ENCODE measurements at regions not wholly inside any gene's neighbourhood (a gene's known extent, or its start where the extent isn't known, plus 50 kb on each side); places are given as distances from the start of the nearest gene placed in this dataset.

DNA sequence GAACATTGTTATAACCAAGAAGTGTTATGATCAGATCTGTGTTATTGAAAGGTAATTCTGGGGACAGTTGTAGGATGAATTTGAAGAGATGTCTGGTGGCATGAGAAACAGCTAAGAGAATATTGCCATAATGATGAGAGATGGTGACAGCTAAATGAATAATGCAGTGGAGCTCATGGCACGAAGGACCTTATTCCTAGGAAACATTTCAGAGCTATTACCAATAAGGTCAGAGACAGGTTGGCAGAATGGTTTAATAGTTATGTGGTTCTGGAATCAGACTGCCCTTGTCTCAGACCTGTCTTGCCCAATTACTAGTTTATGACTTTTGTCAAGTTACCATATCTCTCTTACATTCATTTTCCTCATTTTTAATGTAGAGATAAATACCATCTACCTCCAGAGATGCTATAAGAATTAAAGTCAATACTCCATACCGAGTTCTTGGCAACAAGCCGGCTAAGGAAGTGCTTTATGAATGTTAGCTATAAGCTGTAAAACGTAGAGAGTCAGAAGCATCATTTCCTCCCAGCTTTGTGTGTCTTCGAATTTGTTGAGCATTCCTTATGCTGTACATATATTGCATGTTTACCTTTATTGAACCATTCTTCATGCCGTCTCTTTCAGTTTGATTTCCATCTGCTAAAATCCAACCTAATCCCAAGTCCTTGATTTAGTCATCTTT lies 73.6 kb upstream of the COL5A2 start:
- TF ChIP-seq, protein P1, sequence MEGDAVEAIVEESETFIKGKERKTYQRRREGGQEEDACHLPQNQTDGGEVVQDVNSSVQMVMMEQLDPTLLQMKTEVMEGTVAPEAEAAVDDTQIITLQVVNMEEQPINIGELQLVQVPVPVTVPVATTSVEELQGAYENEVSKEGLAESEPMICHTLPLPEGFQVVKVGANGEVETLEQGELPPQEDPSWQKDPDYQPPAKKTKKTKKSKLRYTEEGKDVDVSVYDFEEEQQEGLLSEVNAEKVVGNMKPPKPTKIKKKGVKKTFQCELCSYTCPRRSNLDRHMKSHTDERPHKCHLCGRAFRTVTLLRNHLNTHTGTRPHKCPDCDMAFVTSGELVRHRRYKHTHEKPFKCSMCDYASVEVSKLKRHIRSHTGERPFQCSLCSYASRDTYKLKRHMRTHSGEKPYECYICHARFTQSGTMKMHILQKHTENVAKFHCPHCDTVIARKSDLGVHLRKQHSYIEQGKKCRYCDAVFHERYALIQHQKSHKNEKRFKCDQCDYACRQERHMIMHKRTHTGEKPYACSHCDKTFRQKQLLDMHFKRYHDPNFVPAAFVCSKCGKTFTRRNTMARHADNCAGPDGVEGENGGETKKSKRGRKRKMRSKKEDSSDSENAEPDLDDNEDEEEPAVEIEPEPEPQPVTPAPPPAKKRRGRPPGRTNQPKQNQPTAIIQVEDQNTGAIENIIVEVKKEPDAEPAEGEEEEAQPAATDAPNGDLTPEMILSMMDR (IDR thresholded peaks at IDR 0.05; ENCODE audit: low read depth, low read length, missing input control): no peak
- TF ChIP-seq FOXA1 (IDR thresholded peaks at IDR 0.05) (no peak), TAF1 (conservative IDR thresholded peaks at IDR 0.05) (no peak), SP1 (IDR thresholded peaks at IDR 0.05) (no peak), GABPA (IDR thresholded peaks at IDR 0.05 in 1 of 2, conservative IDR thresholded peaks at IDR 0.05 in 1 of 2) (no peak)
- TF ChIP-seq, protein P2, sequence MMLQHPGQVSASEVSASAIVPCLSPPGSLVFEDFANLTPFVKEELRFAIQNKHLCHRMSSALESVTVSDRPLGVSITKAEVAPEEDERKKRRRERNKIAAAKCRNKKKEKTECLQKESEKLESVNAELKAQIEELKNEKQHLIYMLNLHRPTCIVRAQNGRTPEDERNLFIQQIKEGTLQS (IDR thresholded peaks at IDR 0.05): no peak
- TF ChIP-seq, protein P3, sequence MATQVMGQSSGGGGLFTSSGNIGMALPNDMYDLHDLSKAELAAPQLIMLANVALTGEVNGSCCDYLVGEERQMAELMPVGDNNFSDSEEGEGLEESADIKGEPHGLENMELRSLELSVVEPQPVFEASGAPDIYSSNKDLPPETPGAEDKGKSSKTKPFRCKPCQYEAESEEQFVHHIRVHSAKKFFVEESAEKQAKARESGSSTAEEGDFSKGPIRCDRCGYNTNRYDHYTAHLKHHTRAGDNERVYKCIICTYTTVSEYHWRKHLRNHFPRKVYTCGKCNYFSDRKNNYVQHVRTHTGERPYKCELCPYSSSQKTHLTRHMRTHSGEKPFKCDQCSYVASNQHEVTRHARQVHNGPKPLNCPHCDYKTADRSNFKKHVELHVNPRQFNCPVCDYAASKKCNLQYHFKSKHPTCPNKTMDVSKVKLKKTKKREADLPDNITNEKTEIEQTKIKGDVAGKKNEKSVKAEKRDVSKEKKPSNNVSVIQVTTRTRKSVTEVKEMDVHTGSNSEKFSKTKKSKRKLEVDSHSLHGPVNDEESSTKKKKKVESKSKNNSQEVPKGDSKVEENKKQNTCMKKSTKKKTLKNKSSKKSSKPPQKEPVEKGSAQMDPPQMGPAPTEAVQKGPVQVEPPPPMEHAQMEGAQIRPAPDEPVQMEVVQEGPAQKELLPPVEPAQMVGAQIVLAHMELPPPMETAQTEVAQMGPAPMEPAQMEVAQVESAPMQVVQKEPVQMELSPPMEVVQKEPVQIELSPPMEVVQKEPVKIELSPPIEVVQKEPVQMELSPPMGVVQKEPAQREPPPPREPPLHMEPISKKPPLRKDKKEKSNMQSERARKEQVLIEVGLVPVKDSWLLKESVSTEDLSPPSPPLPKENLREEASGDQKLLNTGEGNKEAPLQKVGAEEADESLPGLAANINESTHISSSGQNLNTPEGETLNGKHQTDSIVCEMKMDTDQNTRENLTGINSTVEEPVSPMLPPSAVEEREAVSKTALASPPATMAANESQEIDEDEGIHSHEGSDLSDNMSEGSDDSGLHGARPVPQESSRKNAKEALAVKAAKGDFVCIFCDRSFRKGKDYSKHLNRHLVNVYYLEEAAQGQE (IDR thresholded peaks at IDR 0.05): no peak

Measured in liver (tissue), 3 donors.